ENCODE measurements at regions not wholly inside any gene's neighbourhood (a gene's known extent, or its start where the extent isn't known, plus 50 kb on each side); places are given as distances from the start of the nearest gene placed in this dataset.
A peak's percentile ranks its signal among the peaks of the same experiment; 100 is the strongest.

DNA sequence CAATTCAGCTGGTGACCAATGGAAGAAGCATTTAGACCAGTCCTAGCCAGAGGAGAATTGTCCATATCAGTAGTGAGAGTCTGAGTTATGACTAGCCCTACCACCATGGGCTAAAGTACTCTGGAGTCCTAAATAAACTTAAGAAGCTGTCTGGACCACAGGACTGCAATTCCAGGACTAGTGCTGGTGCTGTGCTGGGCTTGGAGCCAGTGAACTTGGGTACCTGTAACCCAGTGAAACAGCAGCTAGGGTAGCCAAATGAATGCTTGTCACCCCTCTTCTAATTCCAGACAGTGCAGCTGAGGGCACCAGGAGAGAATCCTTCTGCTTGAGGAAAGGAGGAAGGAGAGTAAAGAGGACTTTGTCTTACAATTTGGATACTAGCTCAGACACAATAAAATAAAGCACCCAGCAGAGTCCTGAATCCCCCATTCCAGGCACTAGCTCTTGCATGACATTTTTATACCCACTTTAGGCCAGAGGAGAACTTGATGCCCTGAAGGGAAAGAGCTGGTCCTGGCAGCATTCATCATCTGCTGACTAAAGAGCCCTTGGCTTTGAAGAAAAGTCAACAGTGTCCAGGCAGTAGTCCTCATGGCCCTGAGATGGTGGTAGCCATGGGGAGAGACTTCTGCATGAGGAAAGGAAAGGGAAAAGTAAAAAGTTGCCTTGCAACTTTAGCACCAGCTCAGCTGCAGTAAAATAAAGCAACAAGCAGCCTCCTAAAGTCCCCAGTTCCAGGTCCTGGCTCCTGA, 2675.7 kb downstream of the PCDH7 start:
- Histone ChIP-seq H3K9me3 (no peaks in the 10 kb centered on the region), H3K27ac (no peak overlapping the region), H3K4me3 (no peak overlapping the region), H3K4me1 (no peaks in the 10 kb centered on the region), H3K36me3 (no peaks in the 10 kb centered on the region), H3K27me3 (no peaks in the 10 kb centered on the region)
- intact Hi-C loops (cut with DNase I): no loop called here
- TF ChIP-seq, protein P1, sequence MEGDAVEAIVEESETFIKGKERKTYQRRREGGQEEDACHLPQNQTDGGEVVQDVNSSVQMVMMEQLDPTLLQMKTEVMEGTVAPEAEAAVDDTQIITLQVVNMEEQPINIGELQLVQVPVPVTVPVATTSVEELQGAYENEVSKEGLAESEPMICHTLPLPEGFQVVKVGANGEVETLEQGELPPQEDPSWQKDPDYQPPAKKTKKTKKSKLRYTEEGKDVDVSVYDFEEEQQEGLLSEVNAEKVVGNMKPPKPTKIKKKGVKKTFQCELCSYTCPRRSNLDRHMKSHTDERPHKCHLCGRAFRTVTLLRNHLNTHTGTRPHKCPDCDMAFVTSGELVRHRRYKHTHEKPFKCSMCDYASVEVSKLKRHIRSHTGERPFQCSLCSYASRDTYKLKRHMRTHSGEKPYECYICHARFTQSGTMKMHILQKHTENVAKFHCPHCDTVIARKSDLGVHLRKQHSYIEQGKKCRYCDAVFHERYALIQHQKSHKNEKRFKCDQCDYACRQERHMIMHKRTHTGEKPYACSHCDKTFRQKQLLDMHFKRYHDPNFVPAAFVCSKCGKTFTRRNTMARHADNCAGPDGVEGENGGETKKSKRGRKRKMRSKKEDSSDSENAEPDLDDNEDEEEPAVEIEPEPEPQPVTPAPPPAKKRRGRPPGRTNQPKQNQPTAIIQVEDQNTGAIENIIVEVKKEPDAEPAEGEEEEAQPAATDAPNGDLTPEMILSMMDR (IDR thresholded peaks at IDR 0.05): no peak
- DNase-seq (no peak), ATAC-seq (peak; percentile 37)

DNA sequence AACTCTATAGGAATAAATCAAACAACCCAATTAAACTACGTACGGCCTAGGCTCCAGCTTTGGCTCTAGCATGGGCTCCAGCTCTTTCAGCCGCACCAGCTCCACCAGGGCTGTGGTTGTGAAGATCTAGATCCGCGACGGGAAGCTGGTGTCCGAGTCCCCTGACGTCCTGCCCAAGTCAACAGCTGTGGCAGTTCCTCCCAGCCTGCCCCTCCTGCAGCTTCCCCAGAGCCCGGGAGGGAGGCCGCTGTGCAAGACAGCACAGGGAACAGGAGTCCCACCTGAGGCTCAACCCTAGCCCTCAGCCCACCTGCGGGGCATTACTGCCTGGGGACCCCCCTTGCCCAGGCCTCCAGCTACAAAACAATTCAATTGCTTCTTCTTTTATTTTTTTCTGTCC, 2680.3 kb downstream of the PCDH7 start:
- H3K27me3 ChIP-seq: no peaks in the 10 kb centered on the region
- H3K27ac ChIP-seq: no peak overlapping the region
- intact Hi-C loops (cut with DNase I): no loop called here
- ATAC-seq: no peak
- H3K36me3 ChIP-seq: no peaks in the 10 kb centered on the region
- H3K4me1 ChIP-seq: no peaks in the 10 kb centered on the region
- H3K4me3 ChIP-seq: no peak overlapping the region
- no peaks in the 10 kb centered on the region for H3K9me3 ChIP-seq
- no peak for DNase-seq
- TF ChIP-seq, protein P1 (IDR thresholded peaks at IDR 0.05): no peak

DNA sequence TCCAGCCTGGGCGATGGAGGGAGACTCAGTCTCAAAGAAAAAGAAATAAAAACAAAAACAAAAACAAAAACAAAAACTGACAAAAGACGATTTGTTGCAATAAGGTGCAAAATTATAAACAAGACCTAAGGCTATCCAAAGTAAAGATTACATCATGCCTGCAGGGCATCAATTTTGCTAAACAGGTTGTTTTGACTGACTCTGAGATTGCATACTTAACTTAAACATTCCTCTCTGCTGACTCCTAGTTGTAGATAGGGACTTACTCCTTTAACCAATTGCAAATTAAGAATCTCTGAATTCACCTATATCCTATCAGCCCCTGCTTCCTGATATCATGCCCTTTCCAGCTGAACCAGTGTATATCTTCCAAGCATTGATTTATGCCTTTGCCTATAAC, 2687.3 kb downstream of the PCDH7 start:
- intact Hi-C loops (cut with DNase I): no loop called here
- Histone ChIP-seq H3K27ac (no peak overlapping the region), H3K27me3 (no peaks in the 10 kb centered on the region), H3K4me1 (no peaks in the 10 kb centered on the region), H3K4me3 (no peak overlapping the region), H3K9me3 (no peaks in the 10 kb centered on the region), H3K36me3 (no peaks in the 10 kb centered on the region)
- DNase-seq (no peak), ATAC-seq (no peak)
- TF ChIP-seq, protein P1 (IDR thresholded peaks at IDR 0.05): no peak

DNA sequence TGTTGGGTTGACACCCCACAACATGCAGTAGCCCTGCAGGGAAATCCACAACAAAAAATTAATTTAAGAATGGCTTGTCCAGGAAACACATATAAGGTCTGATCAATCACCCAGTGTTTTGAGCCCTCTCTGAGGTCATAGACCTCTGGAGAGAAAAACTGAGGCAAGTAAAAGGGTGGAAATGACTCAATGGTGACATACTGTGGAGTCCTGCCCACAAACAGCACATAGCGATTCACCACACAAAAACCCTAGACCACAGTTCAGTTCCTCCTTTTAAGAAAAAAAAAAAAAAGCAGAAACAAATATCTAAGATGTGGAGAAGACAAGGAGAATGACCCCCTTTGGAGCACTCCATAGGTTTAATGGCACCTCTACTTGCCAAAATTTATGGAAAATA, 2691.0 kb downstream of the PCDH7 start:
- ATAC-seq (no peak), DNase-seq (no peak)
- no peak overlapping the region for H3K27ac ChIP-seq
- no peaks in the 10 kb centered on the region for H3K27me3 ChIP-seq
- intact Hi-C loops (cut with DNase I): no loop called here
- TF ChIP-seq, protein P1 (IDR thresholded peaks at IDR 0.05): no peak
- no peaks in the 10 kb centered on the region for H3K36me3 ChIP-seq
- H3K4me3 ChIP-seq: no peak overlapping the region
- no peaks in the 10 kb centered on the region for H3K9me3 ChIP-seq
- no peaks in the 10 kb centered on the region for H3K4me1 ChIP-seq

DNA sequence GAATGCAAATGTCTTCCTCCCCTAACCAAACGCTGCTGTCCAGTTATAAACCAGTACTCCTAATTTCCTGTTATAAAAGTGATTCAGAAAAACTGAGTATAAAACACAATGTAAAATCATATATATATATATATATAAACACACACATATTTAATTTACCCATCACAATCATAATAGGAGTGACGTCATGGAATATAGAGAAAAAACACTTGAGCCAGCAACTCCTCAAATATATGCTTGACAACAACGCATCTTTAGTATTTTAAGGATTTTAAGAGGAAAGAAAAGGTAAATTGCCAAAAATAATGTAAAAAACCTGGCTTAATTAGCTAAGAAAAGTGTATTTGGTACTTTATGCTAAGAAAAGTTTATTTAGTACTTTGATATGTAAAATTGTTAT, 2701.7 kb downstream of the PCDH7 start:
- H3K4me3 ChIP-seq: no peak overlapping the region
- ATAC-seq (no peak), DNase-seq (no peak)
- H3K36me3 ChIP-seq: no peaks in the 10 kb centered on the region
- no peak overlapping the region for H3K27ac ChIP-seq
- TF ChIP-seq, protein P1 (IDR thresholded peaks at IDR 0.05): no peak
- intact Hi-C loops (cut with DNase I): no loop called here
- no peaks in the 10 kb centered on the region for H3K9me3 ChIP-seq
- no peaks in the 10 kb centered on the region for H3K4me1 ChIP-seq
- no peaks in the 10 kb centered on the region for H3K27me3 ChIP-seq

DNA sequence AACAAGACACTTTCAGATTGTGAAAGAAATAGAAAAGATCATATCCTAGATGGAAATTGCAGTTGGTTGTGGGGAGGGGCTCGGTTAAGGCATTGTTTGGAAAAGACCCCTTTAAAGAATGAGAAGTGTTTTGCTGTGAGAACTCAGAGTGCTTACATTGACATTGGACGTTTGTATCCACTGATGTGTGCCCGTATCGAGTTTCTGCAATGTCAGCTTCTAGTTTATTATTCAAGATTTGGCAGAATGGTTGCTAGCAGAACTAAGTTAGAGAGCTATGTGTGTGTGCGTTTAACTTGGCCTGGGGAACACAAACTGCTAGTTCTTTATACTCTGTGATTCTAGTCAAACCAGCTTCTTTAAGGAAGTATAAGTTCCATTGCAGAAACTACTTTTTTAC, 2702.5 kb downstream of the PCDH7 start:
- Histone ChIP-seq H3K27ac (no peak overlapping the region), H3K4me3 (no peak overlapping the region), H3K9me3 (no peaks in the 10 kb centered on the region), H3K27me3 (no peaks in the 10 kb centered on the region), H3K4me1 (no peaks in the 10 kb centered on the region), H3K36me3 (no peaks in the 10 kb centered on the region)
- ATAC-seq: no peak
- intact Hi-C loops (cut with DNase I): no loop called here
- TF ChIP-seq, protein P1 (IDR thresholded peaks at IDR 0.05): no peak
- DNase-seq: no peak
